D721Med (cell line): ENCODE measurements at regions not wholly inside any gene's neighbourhood (a gene's known extent, or its start where the extent isn't known, plus 50 kb on each side); places are given as distances from the start of the nearest gene placed in this dataset.

Source experiments
- DNase-seq: peaks from one replicate; pipeline ENCODE4 v3.0.0; 2011; ENCODE audit warnings: low spot score; ENCODE audit not compliant: insufficient read length
- FAIRE-seq: peaks from 2 replicates; lab custom pipeline; 2011; peaks lifted over from hg19 to GRCh38; lab: Jason Lieb, UNC
- TF ChIP-seq, protein P1 (sequence below): IDR thresholded peaks from 2 replicates; pipeline ENCODE4 v1.5.1; 2012; ENCODE audit warnings: mild to moderate bottlenecking, control low read depth; ENCODE audit not compliant: insufficient read depth; ENCODE audit errors: missing control alignments

DNA sequence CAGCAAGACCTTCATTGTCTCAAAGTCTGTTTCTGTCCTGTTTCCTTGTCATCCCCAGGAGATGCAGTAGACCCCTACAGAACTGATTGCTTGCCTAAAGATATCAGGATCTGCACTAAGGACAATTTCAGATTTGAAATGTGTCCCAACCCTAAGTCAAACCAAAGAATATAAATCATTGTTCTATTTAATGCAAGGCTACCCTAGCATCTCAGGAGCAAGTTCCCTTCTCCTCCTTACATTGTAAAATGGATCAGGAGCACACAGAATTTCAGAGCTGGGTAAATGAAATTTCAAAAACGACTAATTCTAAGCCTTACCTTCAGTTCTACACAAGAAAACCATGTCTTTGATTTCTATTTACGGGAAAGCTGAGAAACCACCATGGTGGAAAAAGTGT, 360.9 kb upstream of the KCNH8 start:
- DNase-seq (no peak), FAIRE-seq (no peak)
- TF ChIP-seq, protein P1, sequence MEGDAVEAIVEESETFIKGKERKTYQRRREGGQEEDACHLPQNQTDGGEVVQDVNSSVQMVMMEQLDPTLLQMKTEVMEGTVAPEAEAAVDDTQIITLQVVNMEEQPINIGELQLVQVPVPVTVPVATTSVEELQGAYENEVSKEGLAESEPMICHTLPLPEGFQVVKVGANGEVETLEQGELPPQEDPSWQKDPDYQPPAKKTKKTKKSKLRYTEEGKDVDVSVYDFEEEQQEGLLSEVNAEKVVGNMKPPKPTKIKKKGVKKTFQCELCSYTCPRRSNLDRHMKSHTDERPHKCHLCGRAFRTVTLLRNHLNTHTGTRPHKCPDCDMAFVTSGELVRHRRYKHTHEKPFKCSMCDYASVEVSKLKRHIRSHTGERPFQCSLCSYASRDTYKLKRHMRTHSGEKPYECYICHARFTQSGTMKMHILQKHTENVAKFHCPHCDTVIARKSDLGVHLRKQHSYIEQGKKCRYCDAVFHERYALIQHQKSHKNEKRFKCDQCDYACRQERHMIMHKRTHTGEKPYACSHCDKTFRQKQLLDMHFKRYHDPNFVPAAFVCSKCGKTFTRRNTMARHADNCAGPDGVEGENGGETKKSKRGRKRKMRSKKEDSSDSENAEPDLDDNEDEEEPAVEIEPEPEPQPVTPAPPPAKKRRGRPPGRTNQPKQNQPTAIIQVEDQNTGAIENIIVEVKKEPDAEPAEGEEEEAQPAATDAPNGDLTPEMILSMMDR: no peak

DNA sequence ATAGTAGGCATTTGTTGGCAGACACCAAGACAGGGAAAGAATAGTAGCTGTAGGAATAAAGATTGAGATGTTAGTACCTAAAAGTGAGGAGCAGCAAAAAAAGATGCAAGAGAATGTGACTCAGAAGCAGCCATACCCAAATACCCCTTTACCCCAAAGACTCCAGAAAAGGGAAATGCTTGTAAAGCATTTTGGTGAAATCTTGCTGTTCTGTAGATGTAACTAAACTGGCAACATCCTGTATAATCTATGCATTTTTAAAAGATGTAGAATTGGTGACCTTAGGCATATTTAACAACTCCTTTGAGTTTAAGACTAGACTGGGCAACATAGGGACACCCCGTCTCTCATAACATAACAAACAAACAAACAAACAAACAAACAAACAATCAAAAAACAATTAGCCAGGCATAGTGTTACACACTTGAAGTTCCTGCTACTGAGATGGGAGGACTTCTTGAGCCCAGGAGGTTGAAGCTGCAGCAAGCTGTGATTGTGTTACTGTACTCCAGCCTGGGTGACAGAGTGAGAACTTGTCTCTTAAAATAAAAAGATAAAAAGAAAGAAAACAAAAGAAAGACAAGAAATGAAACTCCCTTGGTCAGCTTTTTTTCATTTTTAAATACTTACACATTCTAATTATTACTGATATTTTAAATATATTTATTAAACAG, 361.5 kb upstream of the KCNH8 start:
- FAIRE-seq (no peak), DNase-seq (no peak)
- TF ChIP-seq, protein P1: no peak

DNA sequence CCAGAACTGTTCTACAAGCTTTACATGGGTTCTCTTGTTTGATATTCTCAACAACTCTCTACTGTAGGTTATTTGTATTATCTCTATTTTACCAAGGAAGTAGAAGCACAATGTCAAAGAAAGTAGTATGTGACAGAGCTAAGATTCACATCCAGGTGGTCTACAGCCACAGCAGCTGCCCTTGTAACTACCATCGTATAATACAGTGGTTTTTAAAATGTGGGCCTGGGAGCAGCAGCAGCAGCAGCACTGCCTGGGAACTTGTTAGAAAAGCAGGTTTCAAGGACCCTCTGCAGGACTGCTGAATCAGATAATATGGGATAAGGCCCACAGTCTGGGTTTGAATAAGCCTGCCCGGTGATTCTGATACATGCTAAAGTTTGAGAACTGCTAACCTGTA, 357.1 kb upstream of the SATB1 start:
- DNase-seq (no peak), FAIRE-seq (no peak)
- TF ChIP-seq, protein P1: no peak

DNA sequence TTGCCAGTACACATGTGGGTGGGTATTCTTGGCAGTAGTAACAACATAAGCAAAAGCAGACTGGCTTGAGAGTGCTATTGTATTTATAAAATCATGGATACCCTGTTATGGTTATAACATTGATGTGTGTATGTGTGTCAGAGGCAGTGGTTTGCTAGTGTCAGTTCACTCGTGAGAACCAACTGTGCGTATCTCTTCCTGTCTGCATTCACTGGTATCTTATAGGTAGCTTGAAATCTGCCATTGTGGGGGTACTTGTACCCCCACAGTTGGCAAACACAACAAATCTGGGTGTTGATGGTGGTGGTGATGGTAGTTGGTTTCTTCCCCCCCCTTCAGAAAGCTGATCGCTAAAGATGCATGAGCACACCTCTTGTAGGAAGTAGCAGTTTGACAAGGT, 355.8 kb upstream of the SATB1 start:
- TF ChIP-seq, protein P1: no peak
- FAIRE-seq: no peak
- no peak for DNase-seq

DNA sequence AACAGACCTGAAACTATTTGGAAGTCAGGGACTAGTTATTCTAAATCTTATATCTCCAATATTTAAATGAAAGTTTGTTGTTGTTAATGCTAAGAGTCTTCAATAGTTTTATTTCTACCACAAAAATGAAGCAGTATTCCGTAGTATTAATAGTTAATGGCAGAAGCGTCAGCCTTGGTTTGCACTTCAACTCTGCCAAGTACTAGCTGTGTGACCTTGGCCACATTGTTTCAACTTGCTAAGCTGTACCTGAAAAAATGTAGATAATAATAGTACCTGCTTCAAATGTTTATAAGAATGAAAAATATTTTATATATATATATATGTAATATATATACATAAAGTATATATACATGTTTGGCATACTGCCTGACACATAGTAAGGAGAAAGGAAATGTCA, 354.6 kb upstream of the SATB1 start:
- no peak for FAIRE-seq
- TF ChIP-seq, protein P1: no peak

DNA sequence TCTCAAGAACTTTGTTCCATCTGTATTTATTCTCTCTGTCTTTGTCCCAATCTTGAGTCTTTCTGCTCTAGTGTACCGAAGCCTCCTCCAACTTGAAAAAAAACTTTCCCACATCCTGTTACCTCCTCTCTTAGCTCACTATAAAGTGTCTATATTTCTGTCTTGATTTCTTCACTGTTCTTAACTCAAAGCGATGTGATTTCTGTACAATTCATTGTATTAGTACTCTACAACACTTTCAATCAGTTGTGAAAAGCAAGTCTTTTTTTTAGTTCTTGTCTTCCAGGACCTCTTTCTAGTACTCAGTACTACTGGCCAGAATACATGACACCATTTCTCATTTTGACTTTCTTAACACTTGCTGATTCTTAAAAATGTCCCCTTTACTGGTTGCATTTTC, 353.5 kb upstream of the SATB1 start:
- no peak for DNase-seq
- TF ChIP-seq, protein P1: no peak
- no peak for FAIRE-seq

More for the DNA sequence above, 354.6 kb upstream of the SATB1 start:
- DNase-seq: no peak

DNA sequence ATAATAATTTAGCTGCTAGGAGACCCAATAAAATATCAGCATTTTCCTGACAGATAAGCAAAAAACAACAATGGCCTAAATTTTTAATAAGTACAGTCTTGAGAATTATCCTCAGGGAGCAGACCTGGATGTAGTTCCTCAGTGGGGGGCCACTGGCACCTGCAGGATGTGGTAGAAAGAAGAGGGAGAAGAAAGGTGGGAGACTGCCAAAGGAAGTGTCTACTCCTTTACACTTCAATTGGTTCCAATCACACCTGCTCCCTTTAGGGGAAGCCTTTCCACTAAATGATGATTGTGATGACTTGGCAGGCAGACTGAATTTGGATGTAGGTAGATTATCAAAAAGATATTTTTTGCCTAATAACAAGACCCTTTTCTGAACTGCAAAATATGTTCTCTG, 353.0 kb upstream of the SATB1 start:
- TF ChIP-seq, protein P1: no peak
- DNase-seq: no peak
- FAIRE-seq: no peak
